Dedifferentiated amniotic fluid mesenchymal stem cell (primary cell): ENCODE measurements at regions not wholly inside any gene's neighbourhood (a gene's known extent, or its start where the extent isn't known, plus 50 kb on each side); places are given as distances from the start of the nearest gene placed in this dataset.

Source experiments
- DNase-seq: peaks from one replicate; pipeline ENCODE4 v3.0.0-alpha.2; 2016; ENCODE audit errors: extremely low spot score

- no peak for DNase-seq
These were observed 222.2 kb upstream of the ATP11B start for GRCh38 chr3:182570946-182571594.

GRCh38 chr3:182575941-182576340 lies 217.4 kb upstream of the ATP11B start:
- DNase-seq: no peak

- no peak for DNase-seq
These were observed 209.8 kb upstream of the ATP11B start for GRCh38 chr3:182583545-182583944.

GRCh38 chr3:182585532-182586150 lies 207.7 kb upstream of the ATP11B start:
- no peak for DNase-seq

GRCh38 chr3:182592747-182593146 lies 200.6 kb upstream of the ATP11B start:
- DNase-seq: no peak

- DNase-seq: no peak
These were observed 196.5 kb upstream of the ATP11B start for GRCh38 chr3:182596676-182597410.

GRCh38 chr3:182597621-182598041 lies 195.7 kb upstream of the ATP11B start:
- DNase-seq: no peak

- no peak for DNase-seq
These were observed 191.7 kb upstream of the ATP11B start for GRCh38 chr3:182601597-182601996.

GRCh38 chr3:182603501-182603900 lies 189.8 kb upstream of the ATP11B start:
- no peak for DNase-seq

- no peak for DNase-seq
These were observed 187.3 kb upstream of the ATP11B start for GRCh38 chr3:182605882-182606611.

GRCh38 chr3:182606905-182607504 lies 186.3 kb upstream of the ATP11B start:
- DNase-seq: no peak

- DNase-seq: no peak
These were observed 184.5 kb upstream of the ATP11B start for GRCh38 chr3:182608832-182609231.

GRCh38 chr3:182609575-182610156 lies 183.6 kb upstream of the ATP11B start:
- DNase-seq: no peak

GRCh38 chr3:182612332-182612731 lies 181.0 kb upstream of the ATP11B start:
- no peak for DNase-seq

GRCh38 chr3:182617500-182617899 lies 175.8 kb upstream of the ATP11B start:
- DNase-seq: no peak

- DNase-seq: no peak
These were observed 175.1 kb upstream of the ATP11B start for GRCh38 chr3:182618085-182618732.

GRCh38 chr3:182618981-182619591 lies 174.2 kb upstream of the ATP11B start:
- no peak for DNase-seq

- no peak for DNase-seq
These were observed 172.4 kb upstream of the ATP11B start for GRCh38 chr3:182620723-182621434.

- no peak for DNase-seq
These were observed 171.7 kb upstream of the ATP11B start for GRCh38 chr3:182621435-182622240.
